GM18517 (cell line): ENCODE measurements at regions not wholly inside any gene's neighbourhood (a gene's known extent, or its start where the extent isn't known, plus 50 kb on each side); places are given as distances from the start of the nearest gene placed in this dataset.
"Not testable (repeated sequence)": the region's sequence is repeated elsewhere in the genome, so short reads cannot be mapped to it uniquely, and the experiment has no call there.

Experiments used
- ATAC-seq: cut with Tn5 transposase; IDR thresholded peaks from one replicate; pipeline ENCODE4 v1.9.1; 2021; ENCODE audit warnings: mild to moderate bottlenecking, moderate library complexity; ENCODE audit not compliant: unreplicated experiment

DNA sequence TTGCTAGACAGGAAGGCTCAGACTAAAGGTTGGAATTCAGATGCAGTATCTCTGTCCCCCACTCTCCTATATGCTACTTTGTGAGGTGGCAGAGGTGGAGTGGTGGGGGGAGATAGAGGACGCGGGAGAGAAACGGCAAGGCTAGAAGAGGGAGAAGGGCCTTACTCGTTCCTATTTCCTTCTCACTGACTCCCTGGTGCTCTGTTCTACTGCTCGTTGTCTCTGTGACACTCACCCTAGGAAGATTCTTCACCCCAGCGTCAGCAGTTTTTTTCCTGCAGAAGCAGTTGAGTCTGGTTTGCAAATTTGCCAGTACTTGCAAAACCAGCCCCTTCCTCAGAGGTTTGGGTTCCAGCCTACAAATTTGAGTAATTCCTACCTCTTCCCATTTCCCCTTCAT lies 801.1 kb upstream of the SLC35B3 start:
- no peak for ATAC-seq

DNA sequence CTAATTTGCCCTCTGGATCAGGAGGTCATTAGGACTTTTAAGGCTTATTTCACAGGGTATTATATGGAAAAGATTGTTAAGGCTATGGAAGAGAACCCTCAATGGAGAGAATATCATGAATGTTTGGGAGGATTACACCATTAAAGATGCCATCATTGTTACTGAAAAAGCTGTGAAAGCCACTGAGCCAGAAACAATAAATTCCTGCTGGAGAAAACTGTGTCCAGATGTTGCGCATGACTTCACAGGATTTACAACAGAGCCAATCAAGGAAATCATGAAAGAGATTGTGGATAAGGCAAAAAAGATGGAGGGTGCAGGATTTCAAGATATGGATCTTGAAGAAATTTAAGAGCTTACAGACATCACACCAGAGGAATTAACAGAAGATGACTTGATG lies 798.3 kb upstream of the SLC35B3 start:
- no peak for ATAC-seq

DNA sequence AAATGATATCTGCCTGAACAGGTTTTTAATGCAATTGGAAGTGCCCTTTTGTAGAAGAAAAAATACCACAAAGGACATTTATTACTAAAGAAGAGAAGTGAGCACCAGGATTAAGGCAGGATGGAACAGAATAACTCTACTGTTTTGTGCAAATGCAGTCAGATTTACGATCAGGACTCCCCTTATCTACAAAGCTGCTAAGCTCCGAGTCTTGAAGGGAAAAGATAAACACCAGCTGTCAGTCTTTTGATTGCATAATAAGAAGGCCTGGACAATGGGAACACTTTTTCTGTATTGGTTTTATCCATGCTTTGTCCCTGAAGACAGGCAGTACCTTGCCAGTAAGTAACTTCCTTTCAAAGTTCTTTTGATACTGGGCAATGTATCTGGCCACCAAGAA lies 797.9 kb upstream of the SLC35B3 start:
- ATAC-seq, result no peak

DNA sequence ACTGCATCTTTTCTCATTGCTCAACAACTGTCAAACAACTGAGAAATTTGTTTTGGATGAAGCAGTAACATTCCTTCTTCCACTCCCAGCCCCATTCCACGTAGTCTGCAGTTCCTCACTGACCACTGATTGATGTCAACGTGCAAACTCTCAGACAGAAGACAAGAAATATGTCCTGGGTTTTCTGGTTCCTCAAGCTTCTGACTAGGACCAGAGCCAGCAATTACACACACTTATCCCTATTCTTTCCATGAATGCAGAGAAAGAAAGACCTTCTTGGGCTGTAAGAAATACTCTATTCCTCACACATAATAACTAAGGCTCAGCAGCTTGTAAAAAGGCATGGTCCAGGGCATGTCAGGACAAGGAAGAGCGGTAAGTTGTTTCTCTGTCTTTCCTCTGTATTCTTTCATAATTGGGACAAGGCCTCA lies 790.1 kb upstream of the SLC35B3 start:
- no peak for ATAC-seq

DNA sequence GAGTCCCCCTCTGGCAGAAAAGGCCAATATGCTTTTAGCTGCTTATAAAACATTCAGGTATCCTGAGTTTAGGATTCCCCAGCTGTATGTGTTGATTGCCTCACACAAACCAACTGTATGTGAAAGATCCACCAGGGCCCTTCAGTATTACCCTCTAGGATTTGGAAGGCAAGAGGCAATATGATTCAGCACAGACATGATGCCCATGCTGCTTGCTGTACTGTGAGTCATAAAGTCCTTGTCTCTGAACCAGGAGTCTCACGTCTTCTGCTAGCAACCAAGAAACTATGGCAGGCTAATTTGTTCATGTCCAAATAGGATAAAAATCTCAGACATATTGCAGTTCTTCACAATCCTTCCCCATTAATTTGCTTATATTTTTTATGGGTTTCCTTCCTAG lies 789.2 kb upstream of the SLC35B3 start:
- ATAC-seq, result no peak

DNA sequence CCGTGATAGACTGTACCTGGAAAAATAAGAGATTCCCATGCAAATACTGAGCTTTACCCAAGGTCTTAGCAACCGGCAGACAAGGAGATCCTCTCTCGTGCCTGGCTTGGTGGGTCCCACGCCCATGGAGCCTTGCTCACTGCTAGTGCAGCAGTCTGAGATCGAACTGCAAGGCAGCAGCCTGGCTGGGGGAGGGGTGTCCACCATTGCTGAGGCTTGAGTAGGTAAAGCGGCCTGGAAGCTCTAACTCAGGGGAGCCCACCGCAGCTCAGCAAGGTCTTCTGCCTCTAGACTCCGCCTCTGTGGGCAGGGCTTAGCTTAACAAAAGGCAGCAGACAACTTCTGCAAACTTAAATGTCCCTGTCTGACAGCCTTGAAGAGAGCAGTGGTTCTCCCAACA lies 778.4 kb upstream of the SLC35B3 start:
- not testable (repeated sequence) for ATAC-seq

DNA sequence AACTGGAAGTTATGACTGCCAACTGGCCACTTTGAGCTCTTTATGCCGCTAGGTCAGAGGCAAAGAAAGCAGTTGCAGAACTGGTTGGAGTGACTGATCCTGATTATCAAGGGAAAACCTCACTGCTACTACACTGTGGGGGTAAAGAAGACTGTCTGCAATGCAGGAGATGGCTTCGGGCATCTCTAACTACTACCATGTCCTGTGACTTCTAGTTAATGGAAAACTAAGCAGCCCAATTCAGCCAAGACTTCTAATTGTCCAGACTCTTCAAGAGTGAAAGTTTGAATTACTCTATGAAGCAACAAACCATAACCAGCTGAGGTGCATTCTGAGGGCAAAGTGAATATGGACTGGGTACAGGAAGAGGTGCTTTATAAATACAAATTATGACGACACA lies 773.6 kb upstream of the SLC35B3 start:
- no peak for ATAC-seq

DNA sequence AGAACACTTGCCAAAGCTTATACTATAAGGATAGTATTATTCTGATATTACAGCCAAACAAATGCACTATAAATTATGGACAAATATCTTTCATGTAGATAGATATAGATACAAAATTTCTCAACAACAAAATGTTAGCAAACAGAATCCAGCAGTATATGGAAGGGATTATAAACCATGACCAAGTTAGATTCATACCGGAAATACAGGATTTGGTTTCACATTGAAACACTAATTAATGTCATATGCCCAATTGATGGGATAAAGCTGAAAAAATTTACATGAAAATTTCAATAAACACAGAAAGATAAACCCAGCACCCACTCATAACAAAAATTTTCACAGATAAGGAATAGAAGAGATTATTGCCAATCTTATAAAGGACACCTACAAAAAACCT lies 770.3 kb upstream of the SLC35B3 start:
- ATAC-seq, result no peak

DNA sequence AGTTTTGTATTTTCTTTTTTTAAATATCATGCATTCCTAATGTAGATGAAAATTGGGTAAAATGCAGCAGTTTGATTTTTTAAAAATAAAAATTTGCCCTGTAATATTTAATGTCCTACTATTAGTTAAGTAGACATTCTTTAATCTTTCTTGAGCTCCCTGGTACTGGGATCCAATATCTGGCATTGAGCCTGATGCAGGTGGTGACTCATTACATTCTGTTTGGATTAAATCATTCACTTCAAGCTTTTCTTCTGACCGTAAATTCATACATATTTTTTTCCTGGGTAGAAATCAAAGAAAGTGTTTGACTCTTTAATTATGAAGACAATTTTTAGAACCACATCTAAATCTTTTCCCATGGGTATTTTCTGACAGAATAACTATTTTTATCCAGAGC lies 768.8 kb upstream of the SLC35B3 start:
- no peak for ATAC-seq

DNA sequence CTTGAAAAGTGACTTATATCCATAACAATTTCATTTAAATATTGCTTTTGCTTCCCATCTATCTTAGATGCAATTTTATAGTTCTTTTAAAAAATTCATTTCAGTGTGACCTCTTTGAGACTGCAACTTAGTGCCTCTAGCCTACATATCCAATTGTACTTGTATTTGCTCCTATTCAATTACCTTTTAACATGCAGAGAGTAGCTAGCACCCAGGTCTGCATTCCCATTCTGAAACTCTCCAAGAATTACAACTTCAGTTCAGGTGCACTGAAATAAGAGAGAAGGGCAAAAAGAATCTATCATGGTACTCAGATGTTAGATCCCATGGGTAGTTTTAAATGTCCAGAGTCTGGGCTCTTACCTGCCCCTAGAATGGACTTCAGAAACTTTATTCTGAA lies 765.4 kb upstream of the SLC35B3 start:
- ATAC-seq, result no peak

DNA sequence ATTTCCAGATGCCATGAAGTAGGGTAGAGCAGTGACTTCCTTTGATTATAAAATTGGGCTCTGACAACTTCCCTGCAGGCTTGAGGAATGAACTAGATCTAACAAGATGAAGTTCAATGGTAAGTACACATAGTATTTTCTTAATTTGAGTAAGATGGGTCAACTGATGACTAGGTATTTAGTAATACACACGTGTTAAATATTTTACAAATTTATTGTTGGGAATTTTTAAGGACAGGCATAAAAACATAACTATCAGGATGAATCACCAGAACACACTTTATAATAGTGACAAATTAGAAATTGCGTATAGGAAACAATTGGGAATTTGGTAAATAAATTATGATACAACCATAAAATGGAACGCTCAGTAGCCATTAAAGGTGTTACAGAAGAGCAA lies 762.4 kb upstream of the SLC35B3 start:
- ATAC-seq, result no peak

DNA sequence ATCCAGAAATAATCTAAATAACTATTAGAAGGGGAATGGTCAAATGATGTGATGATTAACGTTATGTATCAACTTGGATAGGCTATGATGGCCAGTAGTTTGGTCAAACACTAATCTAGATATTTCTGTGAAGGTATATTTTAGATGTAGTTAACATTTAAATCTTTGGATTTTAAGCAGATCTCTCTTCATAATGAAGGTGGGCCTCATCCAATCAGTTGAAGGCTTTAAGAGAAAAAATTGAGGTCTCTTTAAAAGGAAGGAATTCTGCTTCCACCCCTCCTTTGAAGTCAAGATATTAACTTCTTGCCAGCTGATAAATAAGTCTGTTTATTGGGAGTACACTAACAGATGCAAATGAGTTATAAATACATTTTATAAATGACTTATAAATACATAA lies 760.0 kb upstream of the SLC35B3 start:
- no peak for ATAC-seq

DNA sequence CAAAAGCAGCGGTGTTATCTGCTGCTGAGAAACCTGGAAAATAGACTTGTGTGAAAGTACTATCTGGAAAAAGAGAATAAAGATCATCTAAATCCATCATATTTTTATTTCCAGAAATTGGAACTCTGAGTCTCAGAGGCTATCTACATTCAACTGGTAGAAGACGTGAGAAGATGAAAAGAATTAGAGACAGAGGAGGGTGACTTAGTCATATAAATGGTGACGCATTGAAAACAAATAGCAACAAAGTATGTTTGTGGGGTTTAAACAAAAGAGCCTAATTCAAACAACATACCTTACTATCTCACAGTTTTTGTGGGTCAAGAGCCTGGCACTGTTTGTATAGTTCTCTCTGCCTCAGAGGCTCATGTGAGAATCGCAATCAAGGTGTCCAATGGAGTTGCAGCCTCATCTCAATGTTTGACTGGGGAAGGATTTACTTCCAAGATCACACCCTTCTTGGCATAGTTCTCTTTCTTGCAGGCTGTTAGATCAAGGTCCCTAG lies 757.1 kb upstream of the SLC35B3 start:
- ATAC-seq, result no peak

DNA sequence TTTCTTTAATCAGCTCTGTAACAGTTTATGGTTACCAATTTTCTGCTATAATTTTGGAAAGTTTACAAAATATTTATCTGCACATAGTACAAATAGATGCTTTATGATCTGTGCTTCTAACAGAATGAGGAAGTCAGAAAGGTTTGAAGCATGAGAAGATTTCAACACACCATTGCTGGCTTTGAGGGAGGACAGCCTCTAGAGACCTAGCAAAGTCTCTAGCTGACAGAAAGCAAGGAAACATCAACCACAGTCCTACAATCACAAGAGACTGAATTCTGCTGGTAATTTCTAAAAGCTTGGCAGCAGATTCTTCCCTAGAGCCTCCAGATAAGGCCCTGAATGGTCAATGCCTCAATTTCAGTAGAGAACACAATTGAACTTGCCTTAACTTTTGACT lies 750.8 kb upstream of the SLC35B3 start:
- ATAC-seq, result no peak

DNA sequence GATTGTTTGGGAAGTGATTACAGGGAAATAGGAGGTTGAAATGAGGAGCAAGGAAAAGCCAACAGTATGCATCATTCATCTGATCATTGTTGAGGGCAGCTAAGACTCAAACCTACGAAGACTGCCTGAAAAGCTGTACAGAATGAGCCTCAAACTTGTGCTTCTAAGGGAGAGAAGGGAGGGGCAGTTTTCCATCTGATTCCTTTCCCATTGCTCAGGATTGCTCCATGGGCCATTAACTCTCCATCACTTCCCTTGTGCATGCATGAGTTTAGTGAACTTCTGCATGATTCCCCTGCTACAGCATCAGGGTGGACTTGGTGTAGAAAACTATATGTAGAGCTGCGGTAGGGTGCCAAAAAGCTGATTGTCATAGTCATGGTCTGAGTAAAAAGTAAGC lies 742.7 kb upstream of the SLC35B3 start:
- ATAC-seq, result no peak

DNA sequence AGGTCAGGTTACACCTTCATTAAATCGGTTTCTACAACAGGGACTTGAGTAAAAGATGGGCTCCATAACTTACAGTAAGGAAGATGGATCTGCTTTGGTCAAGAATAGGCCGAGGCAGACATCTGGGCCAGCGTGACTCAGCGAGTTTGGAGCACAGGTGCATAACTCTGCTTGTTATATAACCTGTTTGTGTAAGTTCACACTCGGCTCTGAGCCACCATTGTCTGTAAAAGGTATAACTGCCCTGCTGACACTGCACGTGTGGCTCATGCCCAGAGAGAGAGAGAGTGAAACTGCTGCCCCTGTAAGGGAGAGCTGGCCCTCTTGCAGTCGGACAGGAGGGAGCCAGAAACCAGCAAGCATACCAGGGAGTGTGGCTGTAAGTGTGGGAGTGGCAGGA lies 737.9 kb upstream of the SLC35B3 start:
- no peak for ATAC-seq

DNA sequence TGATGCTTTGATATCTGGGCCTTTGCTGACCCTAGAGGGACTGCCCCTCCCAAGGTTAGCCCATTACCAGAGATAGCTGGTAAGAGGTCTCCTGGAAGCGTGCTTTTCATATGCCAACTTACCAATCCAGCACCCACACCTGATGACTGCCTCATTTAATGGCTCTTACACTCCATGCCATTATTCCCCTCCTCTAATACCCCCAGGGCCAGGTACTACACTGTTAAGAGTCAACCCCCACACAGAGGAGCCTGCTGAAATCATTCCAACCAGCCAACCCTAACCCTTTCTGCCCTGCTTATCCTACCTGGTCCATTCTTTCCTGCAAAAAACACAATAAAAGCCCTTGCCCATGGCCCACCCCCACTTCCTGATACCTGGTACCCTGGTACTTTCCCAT lies 736.8 kb upstream of the SLC35B3 start:
- ATAC-seq, result no peak

DNA sequence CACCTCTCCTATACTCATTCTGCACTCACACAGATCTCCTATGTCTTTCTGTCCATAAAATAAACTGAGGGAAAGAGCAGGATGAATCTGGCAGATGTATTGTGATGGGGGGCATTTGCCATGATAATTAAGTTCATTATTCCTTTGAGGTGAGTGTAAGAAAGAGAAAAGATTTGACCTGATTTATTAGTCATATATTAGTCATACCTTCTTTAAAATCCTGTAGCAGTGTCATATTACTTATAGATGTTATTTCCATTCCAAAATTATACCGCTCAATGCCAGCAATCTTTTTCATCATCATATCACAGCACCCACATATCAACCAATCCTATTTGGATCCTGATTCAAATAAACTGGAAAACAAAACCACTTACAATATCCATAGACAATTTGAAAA lies 733.3 kb upstream of the SLC35B3 start:
- no peak for ATAC-seq

DNA sequence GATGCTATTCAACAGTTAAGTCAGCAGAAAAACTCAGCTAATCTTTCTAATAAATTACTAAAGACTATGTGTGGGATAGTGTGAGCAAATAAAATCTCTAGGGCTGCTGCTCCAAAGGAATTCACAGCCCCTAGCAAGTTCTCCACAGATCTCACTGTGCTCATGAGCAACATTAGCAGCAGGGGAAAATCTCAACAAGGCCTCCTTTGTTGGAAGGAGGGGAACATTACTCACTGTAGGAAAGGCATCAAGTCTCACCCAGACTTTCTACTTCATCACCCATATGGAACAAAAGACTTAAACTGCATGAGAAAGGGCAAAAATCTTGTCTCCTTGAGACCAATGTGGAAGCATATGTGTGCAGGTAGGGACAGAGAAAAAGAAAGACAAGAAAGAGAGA lies 726.4 kb upstream of the SLC35B3 start:
- no peak for ATAC-seq

DNA sequence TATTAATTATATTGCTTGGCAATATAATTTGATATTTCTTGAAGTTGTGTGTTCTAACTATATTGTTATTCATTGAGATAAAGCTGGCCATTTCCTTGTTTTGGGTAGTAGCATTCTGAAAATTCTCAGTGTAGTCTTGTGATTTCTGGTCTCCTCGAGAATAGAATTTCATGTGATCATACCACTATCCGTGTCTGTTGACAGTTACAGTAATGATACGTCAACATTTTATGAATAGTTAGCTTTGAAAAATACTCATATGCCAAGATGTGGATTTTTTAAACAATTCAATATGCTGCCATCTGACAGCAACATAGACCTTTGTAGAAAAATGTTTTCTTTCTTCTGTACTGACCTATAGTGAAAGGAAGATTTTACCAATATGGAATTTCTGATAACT lies 723.7 kb upstream of the SLC35B3 start:
- ATAC-seq, result no peak

DNA sequence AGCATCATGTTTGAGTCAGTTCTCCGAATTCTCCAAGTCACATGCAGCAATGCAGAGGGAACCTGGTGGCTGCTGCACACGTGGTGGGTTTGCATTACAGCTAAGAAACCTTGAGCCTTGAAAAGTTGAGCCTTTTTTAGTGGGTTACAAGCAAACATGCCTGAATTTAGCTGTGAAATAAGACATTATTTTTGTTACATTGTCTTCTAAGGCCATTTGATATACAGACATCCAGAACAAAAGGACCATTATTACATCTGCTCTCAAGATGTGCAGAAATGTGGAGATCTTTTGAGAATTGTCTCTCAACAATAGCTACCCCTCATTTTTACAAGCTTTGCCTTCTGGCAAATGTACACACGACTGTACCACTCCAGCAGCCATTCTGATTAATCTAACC lies 720.5 kb upstream of the SLC35B3 start:
- no peak for ATAC-seq

DNA sequence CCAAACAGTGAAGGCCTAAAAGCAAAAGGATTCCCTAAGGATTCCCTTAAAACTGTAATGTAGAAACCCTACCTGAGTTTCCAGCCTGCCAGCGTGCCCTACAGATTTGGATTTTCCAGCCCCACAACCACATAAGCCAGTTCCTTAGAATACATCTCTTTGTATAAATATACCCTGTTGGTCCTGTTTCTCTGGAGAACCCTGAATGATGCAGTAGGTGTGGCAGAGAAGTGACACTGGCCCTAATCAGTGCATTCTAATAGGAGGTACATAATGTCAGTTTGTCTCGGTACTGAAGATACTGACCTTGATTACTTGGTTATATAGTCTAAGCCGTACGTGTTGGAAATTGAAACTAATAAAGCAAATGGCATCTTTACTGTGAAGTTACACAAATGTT lies 707.8 kb upstream of the SLC35B3 start:
- no peak for ATAC-seq

DNA sequence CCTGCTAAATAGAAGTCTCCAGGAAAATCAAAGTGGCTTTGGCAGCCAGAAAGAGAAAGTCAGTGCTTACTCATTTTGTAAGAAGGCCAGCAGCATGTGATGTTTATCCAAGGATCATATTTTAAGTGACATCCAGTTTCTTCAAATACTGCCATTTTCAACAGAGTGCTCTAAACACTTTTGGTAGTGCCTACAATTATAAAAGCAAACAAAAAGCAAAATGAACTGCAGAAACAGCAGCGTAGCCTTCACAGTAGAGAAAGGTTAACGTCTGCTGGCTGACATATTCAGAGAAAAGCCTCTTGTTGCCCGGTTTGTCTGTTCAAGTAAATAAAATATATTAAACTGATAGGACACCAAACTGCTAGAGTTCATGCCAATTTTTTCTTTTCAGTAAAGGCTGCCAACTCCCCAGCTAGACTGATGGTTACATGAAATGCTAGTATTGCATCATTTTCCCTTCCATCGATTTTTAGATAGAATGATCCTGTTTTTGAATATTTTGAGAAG lies 705.7 kb upstream of the SLC35B3 start:
- no peak for ATAC-seq

DNA sequence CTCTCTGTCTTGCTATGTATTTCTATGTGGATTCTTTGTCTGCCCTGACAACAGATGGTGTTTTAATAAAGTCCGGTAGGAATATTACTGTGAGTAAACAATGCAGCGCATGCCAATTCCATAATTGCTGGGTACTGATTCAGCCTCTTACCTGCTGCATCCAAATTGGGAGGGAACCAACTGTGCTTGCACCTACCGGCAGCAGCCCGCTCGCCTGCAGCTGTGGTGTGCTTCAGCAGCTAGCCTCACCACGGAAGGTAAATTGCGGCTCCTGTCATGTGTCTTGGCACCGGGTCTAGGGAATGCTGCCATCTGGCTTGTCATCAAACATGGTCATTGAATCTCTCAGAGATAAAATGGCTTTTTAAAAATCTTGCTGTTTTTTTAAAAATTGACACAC lies 704.8 kb upstream of the SLC35B3 start:
- ATAC-seq, result no peak
